HFF-Myc (cell line): ENCODE measurements at regions not wholly inside any gene's neighbourhood (a gene's known extent, or its start where the extent isn't known, plus 50 kb on each side); places are given as distances from the start of the nearest gene placed in this dataset.

Source experiments
- DNase-seq: peaks from one replicate; pipeline ENCODE4 v3.0.0-alpha.2; 2011; ENCODE audit warnings: low read depth; ENCODE audit errors: extremely low read depth
- H3K4me3 ChIP-seq: replicated peaks from 2 replicates; pipeline ENCODE4 v1.5.1; 2011; ENCODE audit warnings: low read depth, mild to moderate bottlenecking, control low read depth, low read length
- TF ChIP-seq, protein P1 (sequence below): IDR thresholded peaks from 2 replicates; pipeline ENCODE4 v1.5.1; 2012; ENCODE audit warnings: mild to moderate bottlenecking, low read depth, low read length, control low read depth; ENCODE audit errors: missing control alignments

DNA sequence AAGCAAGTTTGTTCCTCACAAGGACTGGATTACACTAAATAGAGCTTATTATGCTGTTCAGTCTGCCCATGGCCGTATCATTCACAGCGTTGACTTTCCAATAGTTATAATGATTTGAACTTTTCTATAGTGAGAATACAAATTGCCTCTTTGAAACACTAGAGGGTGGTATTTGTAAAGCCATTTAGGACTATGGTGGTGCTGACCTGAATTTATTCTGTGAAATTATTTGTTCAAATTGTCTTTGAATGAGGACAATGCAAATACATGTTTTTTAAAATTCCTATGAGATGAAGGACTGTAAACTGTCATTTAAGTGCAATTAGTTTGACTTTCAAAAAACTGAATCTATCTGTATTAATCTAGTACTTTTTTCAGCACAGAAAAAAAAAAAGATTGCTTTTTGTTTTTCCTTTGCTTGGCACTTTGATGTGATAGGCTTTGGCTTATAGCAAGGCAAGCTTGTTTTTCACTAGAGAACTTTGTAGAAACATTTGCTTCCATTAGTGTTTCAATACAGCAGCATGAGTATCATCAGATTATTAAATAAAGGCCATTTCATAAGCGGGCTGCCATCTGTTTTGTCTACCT lies 122.7 kb upstream of the TMEM229A start:
- TF ChIP-seq, protein P1, sequence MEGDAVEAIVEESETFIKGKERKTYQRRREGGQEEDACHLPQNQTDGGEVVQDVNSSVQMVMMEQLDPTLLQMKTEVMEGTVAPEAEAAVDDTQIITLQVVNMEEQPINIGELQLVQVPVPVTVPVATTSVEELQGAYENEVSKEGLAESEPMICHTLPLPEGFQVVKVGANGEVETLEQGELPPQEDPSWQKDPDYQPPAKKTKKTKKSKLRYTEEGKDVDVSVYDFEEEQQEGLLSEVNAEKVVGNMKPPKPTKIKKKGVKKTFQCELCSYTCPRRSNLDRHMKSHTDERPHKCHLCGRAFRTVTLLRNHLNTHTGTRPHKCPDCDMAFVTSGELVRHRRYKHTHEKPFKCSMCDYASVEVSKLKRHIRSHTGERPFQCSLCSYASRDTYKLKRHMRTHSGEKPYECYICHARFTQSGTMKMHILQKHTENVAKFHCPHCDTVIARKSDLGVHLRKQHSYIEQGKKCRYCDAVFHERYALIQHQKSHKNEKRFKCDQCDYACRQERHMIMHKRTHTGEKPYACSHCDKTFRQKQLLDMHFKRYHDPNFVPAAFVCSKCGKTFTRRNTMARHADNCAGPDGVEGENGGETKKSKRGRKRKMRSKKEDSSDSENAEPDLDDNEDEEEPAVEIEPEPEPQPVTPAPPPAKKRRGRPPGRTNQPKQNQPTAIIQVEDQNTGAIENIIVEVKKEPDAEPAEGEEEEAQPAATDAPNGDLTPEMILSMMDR, result no peak
- no peak overlapping the region for H3K4me3 ChIP-seq
- DNase-seq, result no peak

DNA sequence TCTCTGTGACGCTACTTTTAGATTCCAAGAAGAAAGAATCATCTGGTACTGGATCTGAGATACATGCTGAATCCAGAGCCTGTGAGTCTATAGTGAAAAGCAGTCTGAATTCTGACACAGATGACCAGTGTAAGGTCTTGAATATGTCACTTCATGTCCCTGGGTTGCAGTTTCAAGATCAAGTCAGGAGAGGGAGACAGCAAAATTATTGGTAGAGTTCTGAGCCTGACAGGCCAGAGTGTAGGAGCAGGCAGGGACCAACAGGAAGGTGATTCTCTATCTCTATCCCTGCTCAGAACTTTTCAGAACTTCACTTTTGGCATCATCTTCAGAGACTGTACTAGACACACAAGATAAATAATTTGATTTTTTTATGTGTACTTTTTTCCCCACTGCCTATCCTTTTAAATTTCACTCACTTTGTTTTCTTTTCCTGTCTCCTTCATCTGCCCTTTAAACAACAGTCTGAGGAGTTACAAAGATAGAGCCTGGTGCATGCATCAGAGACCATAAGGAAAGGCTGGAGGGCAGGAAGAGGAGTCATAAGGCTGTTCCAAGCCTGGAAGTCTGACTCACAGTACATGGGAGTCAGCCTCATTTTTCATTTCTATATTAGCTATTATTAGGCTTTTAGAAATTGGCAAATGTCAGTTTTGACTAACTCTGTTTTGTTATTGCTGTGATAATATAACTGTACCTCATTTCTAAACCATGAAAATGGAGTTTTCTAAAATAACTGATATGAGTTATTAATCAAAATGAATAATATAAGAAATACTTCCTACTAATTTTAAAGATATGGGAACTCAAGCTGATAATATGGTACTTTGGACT lies 120.2 kb upstream of the TMEM229A start:
- TF ChIP-seq, protein P1, result no peak
- H3K4me3 ChIP-seq, result no peak overlapping the region
- no peak for DNase-seq

DNA sequence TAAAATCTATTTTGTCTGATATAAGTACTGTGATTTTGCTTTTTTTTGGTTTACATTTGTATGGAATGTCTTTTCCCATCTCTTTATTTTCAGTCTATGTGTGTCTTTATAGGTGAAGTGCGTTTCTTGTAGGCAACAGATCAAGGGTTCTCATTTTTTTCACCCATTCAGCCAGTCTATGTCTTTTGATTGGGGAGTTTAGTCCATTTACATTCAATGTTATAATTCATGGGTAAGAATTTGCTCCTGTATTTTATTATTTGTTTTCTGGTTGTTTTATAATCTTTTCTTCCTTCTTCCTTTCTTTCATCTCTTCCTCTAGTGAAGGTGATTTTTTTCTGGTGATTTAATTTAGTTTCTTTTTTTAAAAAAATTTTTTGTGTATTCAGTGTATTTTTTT lies 104.8 kb upstream of the TMEM229A start:
- TF ChIP-seq, protein P1, result no peak
- no peak overlapping the region for H3K4me3 ChIP-seq
- no peak for DNase-seq

DNA sequence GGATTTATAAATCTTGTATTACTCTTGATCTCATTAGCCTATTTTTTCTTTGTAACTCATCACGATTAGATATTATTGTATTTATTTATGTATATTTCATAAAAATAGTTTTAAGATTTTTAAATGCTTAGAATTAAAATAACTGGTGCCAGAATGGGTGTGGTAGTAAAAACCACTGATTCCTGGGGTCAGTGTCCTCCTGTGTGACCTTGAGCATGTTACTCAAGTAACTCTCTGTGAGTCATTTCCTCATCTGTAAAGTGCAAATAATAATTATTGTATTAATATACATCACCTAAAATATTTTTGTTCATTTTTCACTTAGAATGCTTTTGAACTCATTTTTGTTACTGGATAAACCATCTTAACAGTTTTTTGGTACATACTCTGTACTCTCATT lies 91.3 kb upstream of the TMEM229A start:
- TF ChIP-seq, protein P1, result no peak
- no peak overlapping the region for H3K4me3 ChIP-seq
- DNase-seq, result no peak

DNA sequence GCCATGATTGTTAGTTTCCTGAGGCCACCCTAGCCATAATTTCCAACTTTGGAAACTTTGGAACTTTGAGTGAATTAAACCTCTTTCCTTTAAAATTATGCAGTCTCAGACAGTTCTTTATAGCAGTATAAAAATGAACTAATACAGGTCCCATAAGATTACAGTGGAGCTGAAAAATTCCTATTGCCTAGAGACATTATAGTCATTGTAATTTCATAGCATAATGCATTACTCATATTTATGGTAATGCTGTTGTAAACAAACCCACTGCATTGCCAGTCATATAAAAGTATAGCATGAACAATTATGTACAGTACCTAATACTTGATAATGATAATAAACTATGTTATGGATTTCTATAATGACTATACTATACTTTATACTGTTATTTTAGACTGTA lies 88.0 kb upstream of the TMEM229A start:
- DNase-seq, result no peak
- no peak overlapping the region for H3K4me3 ChIP-seq
- TF ChIP-seq, protein P1, result no peak

DNA sequence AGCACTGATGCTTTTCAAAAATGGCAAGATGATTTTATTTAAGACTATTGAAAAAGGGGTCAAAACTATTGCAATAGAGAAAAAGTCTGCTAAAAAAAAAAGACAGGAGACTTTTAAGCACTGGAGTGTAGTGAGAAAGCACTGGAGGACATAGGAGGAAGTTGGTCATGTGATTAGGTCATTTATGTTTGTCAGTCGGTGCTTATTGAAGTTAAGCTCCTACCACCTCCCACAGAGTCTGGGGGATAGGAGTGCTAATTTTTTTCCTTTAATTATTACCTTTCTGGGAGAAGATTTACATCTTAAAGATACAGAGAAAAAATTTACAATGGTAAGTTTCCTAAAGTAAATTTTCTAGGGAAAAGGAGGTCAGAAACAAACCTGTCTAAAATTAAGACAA lies 80.2 kb upstream of the TMEM229A start:
- DNase-seq, result no peak
- H3K4me3 ChIP-seq, result no peak overlapping the region
- TF ChIP-seq, protein P1, result no peak
